ENCODE measurements at regions not wholly inside any gene's neighbourhood (a gene's known extent, or its start where the extent isn't known, plus 50 kb on each side); places are given as distances from the start of the nearest gene placed in this dataset.

DNA sequence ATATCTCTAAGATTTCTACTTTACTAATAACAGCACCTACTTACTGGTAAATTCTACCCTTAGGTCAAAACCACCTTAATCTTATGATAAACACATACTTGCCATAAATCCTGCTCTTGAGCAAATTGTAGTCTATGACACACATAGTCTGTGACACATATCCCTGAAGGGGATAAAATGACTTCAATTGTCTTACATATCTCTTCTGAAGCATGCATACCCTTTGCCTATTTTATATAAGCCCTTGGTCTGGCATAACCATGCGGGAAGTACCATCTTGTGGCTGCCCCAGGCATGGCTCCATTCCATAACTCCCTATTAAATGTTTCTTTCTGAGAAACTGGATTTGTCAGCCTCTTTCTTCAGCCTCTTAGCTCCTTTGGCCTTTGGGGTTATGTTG, 248.9 kb downstream of the SLC7A11 start:
- no peak for ATAC-seq
- H3K4me3 Mint-ChIP-seq: no peak overlapping the region
- no peaks in the 10 kb centered on the region for H3K4me1 Mint-ChIP-seq
- H3K27me3 Mint-ChIP-seq: no peaks in the 10 kb centered on the region
- H3K9me3 ChIP-seq (ENCODE audit: control insufficient read depth, low read length, poor library complexity, severe bottlenecking): no peaks in the 10 kb centered on the region
- H3K36me3 Mint-ChIP-seq (ENCODE audit: low read depth): no peaks in the 10 kb centered on the region
- DNase-seq: no peak
- H3K27ac Mint-ChIP-seq: no peak overlapping the region

DNA sequence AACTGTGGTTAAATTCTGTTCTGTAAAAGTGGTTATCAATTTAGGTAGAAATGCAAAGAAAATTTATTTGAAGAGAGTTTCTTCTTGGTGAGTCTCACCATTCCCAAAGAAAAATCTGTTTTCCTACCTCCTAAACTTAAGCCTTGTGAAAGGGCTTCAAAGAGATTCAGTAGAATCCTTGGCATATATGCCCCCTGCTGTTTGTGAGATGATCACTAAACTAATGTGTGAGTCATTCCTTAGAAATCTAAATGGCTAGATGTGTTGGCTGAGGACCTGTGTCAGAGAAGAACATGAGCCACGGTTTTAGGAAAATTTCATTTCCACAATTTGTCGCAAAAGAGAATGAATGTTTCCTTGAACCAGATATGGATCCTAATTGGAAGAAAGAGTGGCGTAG, 260.9 kb downstream of the SLC7A11 start:
- H3K9me3 ChIP-seq (ENCODE audit: control insufficient read depth, low read length, poor library complexity, severe bottlenecking): no peaks in the 10 kb centered on the region
- ATAC-seq: no peak
- no peaks in the 10 kb centered on the region for H3K27me3 Mint-ChIP-seq
- no peak for DNase-seq
- H3K4me1 Mint-ChIP-seq: no peaks in the 10 kb centered on the region
- no peak overlapping the region for H3K27ac Mint-ChIP-seq
- no peaks in the 10 kb centered on the region for H3K36me3 Mint-ChIP-seq (ENCODE audit: low read depth)
- H3K4me3 Mint-ChIP-seq: no peak overlapping the region

DNA sequence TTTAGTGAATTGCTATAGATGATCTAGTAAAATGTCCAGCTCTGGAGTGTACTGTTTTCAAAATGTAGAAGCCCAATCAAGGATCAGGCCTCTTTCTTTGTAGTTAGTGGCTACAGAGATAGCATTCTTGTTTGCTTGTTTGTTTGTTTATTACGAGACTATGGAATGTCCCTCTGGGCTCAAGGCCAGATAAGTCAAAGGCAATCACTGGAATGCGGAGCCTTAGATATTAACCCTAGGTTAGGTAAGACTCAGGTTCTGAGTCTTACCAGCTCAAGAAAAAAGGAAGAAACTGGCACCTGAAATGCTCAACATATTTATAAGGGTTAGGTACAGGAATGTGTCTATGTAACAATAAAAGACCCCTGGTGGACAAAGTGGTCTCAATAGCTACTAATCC, 261.5 kb downstream of the SLC7A11 start:
- DNase-seq: no peak
- Mint-ChIP-seq H3K27ac (no peak overlapping the region), H3K27me3 (no peaks in the 10 kb centered on the region), H3K36me3 (ENCODE audit: low read depth) (no peaks in the 10 kb centered on the region), H3K4me1 (no peaks in the 10 kb centered on the region), H3K4me3 (no peak overlapping the region)
- ATAC-seq: no peak
- no peaks in the 10 kb centered on the region for H3K9me3 ChIP-seq (ENCODE audit: control insufficient read depth, low read length, poor library complexity, severe bottlenecking)

DNA sequence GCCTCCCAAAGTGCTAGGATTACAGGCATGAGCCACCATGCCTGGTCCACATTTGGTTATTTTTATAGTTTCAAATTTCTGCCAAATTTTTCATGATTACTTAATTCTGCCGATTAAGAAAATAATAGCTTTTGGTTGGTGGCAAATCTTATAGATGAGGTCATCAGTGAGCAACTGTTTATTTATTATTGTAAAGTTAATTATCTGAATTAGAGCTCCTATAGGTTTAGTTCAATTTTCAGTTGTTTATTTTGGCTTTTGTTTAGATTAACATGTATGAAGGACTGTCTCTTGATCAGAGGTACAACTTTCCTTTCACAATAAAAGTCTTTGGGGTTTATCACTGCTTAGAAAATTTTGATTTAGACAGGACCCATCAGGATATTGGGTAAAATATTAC, 262.2 kb downstream of the SLC7A11 start:
- no peak for ATAC-seq
- no peaks in the 10 kb centered on the region for H3K36me3 Mint-ChIP-seq (ENCODE audit: low read depth)
- no peaks in the 10 kb centered on the region for H3K27me3 Mint-ChIP-seq
- no peaks in the 10 kb centered on the region for H3K4me1 Mint-ChIP-seq
- H3K4me3 Mint-ChIP-seq: no peak overlapping the region
- no peak overlapping the region for H3K27ac Mint-ChIP-seq
- DNase-seq: no peak
- H3K9me3 ChIP-seq (ENCODE audit: control insufficient read depth, low read length, poor library complexity, severe bottlenecking): no peaks in the 10 kb centered on the region

DNA sequence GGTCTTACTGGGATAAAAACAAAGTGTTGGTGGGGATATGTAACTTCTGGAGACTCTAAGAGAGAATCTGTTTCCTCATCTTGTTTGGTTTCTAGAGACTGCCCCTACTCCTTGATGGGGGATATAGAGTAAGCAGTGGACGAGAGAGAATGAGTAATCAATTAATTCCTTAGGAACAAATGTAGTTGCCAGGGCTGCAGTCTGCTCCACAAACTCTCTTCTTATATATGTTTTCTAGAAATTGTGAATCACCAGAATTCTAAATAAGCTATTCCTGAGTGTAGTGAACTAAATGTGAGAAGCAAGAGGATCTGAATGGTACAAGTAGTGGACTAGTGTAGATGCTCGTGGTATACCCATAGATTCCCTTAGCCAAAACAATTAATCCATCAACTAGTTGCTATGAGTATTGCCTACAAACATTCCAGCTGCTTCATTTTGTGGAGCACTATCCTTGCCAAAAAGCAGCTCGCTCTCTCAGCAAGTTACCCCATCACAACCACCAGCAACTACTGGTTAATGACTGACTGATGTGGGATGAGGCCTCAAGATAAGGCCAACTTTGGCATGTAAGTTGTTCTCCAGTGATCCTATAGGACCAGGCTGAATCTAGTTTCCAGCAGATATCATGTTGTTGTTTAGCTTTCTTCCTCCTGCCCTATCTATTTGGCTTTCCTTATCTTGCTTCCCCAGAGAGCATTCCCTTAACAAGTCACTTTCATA, 273.0 kb downstream of the SLC7A11 start:
- DNase-seq (no peak), ATAC-seq (no peak)
- H3K4me1 Mint-ChIP-seq: no peaks in the 10 kb centered on the region
- H3K36me3 Mint-ChIP-seq (ENCODE audit: low read depth): no peaks in the 10 kb centered on the region
- no peak overlapping the region for H3K27ac Mint-ChIP-seq
- no peak overlapping the region for H3K4me3 Mint-ChIP-seq
- no peaks in the 10 kb centered on the region for H3K27me3 Mint-ChIP-seq
- H3K9me3 ChIP-seq (ENCODE audit: control insufficient read depth, low read length, poor library complexity, severe bottlenecking): no peaks in the 10 kb centered on the region

DNA sequence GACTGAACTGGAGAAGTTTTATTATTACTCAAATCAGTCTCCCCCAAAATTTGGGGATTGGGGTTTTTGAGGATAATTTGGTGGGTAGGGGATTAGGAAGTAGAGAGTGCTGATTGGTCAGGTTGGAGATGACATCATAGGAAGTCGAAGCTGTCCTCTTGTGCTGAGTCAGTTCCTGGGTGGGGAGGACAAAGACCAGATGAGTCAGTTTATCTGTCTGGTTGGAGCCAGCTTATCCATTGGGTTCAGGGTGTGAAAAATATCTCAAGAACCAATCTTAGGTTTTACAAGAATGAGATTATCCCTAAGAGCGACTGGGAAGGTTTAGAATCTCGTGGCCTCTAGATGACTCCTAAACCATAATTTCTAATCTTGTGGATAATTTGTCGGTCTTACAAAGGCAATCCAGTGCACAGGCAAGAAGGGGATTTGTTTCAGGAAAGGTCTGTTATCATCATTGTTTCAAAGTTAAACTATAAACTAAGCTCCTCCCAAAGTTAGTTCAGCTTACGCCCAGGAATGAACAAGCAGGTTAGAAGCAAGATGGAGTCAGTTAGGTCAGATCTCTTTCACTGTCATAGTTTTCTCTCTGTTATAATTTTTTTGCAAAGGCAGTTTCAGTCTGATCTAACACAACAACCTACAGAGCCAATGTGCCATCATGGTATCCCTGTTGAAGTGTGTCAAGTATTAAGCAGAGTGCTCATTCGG, 274.5 kb downstream of the SLC7A11 start:
- no peak overlapping the region for H3K4me3 Mint-ChIP-seq
- no peaks in the 10 kb centered on the region for H3K4me1 Mint-ChIP-seq
- H3K36me3 Mint-ChIP-seq (ENCODE audit: low read depth): no peaks in the 10 kb centered on the region
- no peak for DNase-seq
- H3K27ac Mint-ChIP-seq: no peak overlapping the region
- H3K9me3 ChIP-seq (ENCODE audit: control insufficient read depth, low read length, poor library complexity, severe bottlenecking): no peaks in the 10 kb centered on the region
- no peak for ATAC-seq
- H3K27me3 Mint-ChIP-seq: no peaks in the 10 kb centered on the region

DNA sequence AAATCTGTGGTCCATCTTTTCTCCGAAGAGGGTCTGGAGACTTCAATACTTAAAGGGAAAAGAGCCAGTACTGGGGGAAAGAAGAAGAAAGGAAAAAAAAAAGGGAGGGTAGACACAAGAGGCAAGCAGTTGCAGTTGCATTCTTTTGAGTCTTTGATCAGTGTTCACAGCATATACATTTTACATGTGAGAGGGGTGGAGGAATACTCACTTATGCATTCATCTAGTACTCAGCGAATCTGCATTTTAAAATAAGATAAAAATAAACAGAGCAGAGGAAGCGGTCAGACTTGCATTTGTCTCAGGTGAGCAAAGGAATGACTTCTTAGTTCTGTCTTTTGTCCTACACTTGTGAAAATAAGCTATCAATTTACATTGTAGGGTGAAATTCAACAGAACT, 275.6 kb downstream of the SLC7A11 start:
- ATAC-seq (no peak), DNase-seq (no peak)
- Mint-ChIP-seq H3K4me1 (no peaks in the 10 kb centered on the region), H3K36me3 (ENCODE audit: low read depth) (no peaks in the 10 kb centered on the region), H3K4me3 (no peak overlapping the region), H3K27me3 (no peaks in the 10 kb centered on the region), H3K27ac (no peak overlapping the region)
- no peaks in the 10 kb centered on the region for H3K9me3 ChIP-seq (ENCODE audit: control insufficient read depth, low read length, poor library complexity, severe bottlenecking)

DNA sequence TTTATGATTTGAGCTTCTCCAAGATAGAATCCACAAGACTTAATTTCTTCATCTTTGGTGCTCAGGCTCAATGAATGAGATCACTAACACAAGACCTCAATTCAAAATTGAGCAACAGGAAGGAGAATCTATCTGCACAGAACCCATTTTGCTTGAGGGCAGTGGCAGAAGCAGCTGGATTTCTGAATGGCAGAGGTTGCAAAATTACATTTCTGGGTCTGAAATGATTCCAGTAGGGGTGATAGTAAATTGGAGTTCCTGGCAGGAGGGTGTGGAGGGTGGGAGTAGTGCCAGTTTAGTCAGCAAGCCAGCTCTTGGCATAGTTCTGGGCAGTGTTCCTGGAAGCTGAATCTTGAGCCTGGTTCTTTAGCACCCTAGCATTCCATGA, 281.1 kb downstream of the SLC7A11 start:
- no peaks in the 10 kb centered on the region for H3K9me3 ChIP-seq (ENCODE audit: control insufficient read depth, low read length, poor library complexity, severe bottlenecking)
- H3K4me3 Mint-ChIP-seq: no peak overlapping the region
- no peaks in the 10 kb centered on the region for H3K4me1 Mint-ChIP-seq
- H3K36me3 Mint-ChIP-seq (ENCODE audit: low read depth): no peaks in the 10 kb centered on the region
- no peak for ATAC-seq
- no peak for DNase-seq
- no peak overlapping the region for H3K27ac Mint-ChIP-seq
- H3K27me3 Mint-ChIP-seq: no peaks in the 10 kb centered on the region

DNA sequence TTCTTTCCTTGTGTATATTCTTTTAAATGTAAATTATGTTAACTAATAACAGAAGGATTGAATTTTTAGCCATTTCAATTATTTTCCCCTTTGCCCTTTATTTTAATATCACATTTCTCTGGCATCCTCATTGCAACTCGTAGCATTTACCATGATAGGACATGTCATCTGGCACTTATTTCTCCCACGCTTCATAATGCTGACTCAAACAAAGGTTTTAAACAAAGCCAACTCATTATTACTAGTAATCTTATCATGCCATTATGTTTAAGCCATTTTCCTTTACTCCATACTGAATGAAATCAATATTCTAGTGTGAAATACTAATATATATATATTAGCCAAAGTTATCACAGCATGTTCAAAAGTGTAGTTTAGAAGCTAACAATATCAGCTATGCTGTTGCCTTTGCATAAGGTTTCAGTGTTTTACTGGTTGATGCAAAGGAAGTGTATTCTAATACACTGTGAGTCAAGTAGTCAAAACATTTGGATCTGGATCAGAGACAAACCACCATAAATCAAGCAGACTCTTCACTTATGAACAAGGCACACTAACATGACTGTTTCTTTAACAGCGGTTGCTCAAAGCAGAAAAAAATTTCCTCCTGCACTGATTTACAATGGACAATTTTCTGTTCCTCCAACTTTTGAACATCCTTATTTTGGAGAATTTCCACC, 281.6 kb downstream of the SLC7A11 start:
- H3K36me3 Mint-ChIP-seq (ENCODE audit: low read depth): no peaks in the 10 kb centered on the region
- DNase-seq (no peak), ATAC-seq (no peak)
- H3K4me1 Mint-ChIP-seq: no peaks in the 10 kb centered on the region
- no peaks in the 10 kb centered on the region for H3K27me3 Mint-ChIP-seq
- H3K27ac Mint-ChIP-seq: no peak overlapping the region
- H3K4me3 Mint-ChIP-seq: no peak overlapping the region
- H3K9me3 ChIP-seq (ENCODE audit: control insufficient read depth, low read length, poor library complexity, severe bottlenecking): no peaks in the 10 kb centered on the region

DNA sequence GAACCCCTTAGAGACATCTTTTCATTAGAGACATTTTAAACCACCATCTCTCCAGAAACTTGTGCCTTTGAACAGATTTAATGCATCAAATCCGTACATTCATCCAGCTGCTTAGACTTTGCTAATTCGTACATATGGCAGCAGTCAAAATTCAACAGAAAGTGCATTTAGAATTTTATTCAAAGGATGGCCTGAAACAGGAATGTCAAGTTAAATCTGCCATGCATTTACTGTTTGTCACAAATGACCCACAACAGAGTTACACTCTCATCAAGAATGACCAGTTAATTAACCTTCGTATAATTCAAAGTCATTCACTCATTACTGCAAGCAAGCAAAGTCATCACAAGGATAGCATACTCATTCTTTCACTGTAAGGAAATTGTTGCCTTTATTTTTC, 284.3 kb downstream of the SLC7A11 start:
- H3K9me3 ChIP-seq (ENCODE audit: control insufficient read depth, low read length, poor library complexity, severe bottlenecking): no peaks in the 10 kb centered on the region
- Mint-ChIP-seq H3K27ac (no peak overlapping the region), H3K36me3 (ENCODE audit: low read depth) (no peaks in the 10 kb centered on the region), H3K27me3 (no peaks in the 10 kb centered on the region), H3K4me3 (no peak overlapping the region), H3K4me1 (no peaks in the 10 kb centered on the region)
- ATAC-seq (no peak), DNase-seq (no peak)

DNA sequence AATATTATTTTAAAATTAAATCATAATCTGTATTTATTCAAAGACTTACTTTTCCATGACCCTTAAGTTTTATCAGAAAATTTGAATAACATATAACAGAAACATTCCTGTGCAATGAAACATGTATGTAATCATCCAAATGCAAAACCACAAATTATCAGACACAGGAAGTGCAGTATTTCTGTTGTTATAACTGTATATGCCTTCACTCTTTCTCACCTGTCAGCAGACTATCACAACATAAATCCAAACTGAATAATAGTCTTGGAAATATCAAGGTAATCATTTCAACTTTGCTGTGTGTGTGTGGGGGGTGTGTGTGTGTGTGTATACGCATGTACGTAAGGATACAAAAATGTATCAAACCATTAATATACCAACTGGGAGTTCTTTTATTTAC, 285.9 kb downstream of the SLC7A11 start:
- Mint-ChIP-seq H3K36me3 (ENCODE audit: low read depth) (no peaks in the 10 kb centered on the region), H3K4me1 (no peaks in the 10 kb centered on the region), H3K27ac (no peak overlapping the region), H3K4me3 (no peak overlapping the region), H3K27me3 (no peaks in the 10 kb centered on the region)
- ATAC-seq (no peak), DNase-seq (no peak)
- H3K9me3 ChIP-seq (ENCODE audit: control insufficient read depth, low read length, poor library complexity, severe bottlenecking): no peaks in the 10 kb centered on the region

DNA sequence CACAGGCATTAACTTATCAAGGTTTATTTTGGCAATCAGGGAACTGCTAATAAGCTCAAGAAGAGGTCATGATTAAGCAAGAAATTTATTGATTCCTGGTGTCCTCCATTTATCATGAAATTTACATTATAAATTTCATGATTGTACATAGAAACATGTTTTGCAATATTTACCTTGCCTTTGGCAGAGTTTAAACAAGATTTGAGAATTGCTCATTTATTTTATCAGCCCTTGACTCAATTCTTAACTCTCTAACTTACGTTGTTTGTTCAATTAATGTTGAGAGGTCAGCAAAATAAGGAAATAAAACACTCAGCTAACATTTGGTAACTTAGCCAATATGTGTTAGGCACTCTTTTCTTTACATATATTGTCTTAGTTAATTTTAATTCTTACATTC, 286.6 kb downstream of the SLC7A11 start:
- ATAC-seq: no peak
- H3K27me3 Mint-ChIP-seq: no peaks in the 10 kb centered on the region
- H3K9me3 ChIP-seq (ENCODE audit: control insufficient read depth, low read length, poor library complexity, severe bottlenecking): no peaks in the 10 kb centered on the region
- no peak overlapping the region for H3K27ac Mint-ChIP-seq
- DNase-seq: no peak
- H3K36me3 Mint-ChIP-seq (ENCODE audit: low read depth): no peaks in the 10 kb centered on the region
- no peaks in the 10 kb centered on the region for H3K4me1 Mint-ChIP-seq
- H3K4me3 Mint-ChIP-seq: no peak overlapping the region

DNA sequence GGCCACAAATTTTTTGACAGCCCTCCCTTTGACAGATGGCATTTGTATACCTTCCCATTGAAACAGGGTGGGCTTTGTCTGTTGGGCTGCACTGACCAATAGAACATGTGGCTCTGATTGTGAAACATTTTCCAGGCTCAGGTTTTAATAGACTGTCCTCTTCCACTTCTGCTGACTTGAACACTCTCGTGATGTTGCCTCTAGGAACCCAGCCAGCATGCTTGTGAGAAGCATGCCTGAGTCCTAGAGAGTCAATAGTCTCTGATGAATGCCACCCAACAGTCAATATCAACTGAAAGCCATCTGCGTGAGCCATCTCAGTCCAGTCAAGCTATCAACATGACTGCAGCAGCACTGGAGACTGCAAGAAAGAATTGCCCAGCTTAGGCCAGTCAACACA, 290.0 kb downstream of the SLC7A11 start:
- Mint-ChIP-seq H3K27me3 (no peaks in the 10 kb centered on the region), H3K27ac (no peak overlapping the region), H3K36me3 (ENCODE audit: low read depth) (no peaks in the 10 kb centered on the region), H3K4me3 (no peak overlapping the region), H3K4me1 (no peaks in the 10 kb centered on the region)
- ATAC-seq (no peak), DNase-seq (no peak)
- H3K9me3 ChIP-seq (ENCODE audit: control insufficient read depth, low read length, poor library complexity, severe bottlenecking): no peaks in the 10 kb centered on the region

DNA sequence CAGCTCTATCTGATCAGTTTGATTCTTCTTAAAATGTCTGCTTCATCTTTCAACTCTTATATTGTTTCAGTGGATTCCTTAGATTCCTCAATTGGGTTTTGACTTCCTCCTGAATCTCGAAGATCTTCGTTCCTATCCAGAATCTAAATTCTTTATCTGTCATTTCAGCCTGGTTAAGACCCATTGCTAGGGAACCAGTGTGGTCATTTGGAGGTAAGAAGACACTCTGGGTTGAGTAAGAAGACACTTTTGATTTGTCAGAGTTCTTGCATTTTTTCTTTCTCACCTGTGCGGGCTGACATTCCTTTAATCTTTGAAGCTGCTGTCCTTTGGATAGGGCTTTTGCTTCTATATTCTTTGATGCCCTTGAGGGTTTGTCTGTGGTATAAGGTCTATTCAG, 291.9 kb downstream of the SLC7A11 start:
- Mint-ChIP-seq H3K27me3 (no peaks in the 10 kb centered on the region), H3K4me1 (no peaks in the 10 kb centered on the region), H3K27ac (no peak overlapping the region), H3K4me3 (no peak overlapping the region), H3K36me3 (ENCODE audit: low read depth) (no peaks in the 10 kb centered on the region)
- ATAC-seq (no peak), DNase-seq (no peak)
- no peaks in the 10 kb centered on the region for H3K9me3 ChIP-seq (ENCODE audit: control insufficient read depth, low read length, poor library complexity, severe bottlenecking)
